SK-N-SH (cell line): ENCODE measurements at regions not wholly inside any gene's neighbourhood (a gene's known extent, or its start where the extent isn't known, plus 50 kb on each side); places are given as distances from the start of the nearest gene placed in this dataset.

Experiments
- CTCF ChIA-PET: fragments of 300-600, 350-600 bp; formaldehyde crosslinking; extraction: SDS; loops from one replicate; lab custom pipeline; 2021; lab: Yijun Ruan, JAX
- POLR2A ChIA-PET: fragments of 350-600 bp; sonication (Branson Sonifier 250); formaldehyde crosslinking; extraction: SDS; loops from one replicate; lab custom pipeline; 2020; ENCODE audit warnings: antibody characterized with exemption, inconsistent platforms; lab: Yijun Ruan, JAX
- DNase-seq: peaks from one replicate; pipeline ENCODE4 v3.0.0; 2012
- H2AFZ ChIP-seq: fragments of 200-600 bp; sonication (generic); 2 replicates; pipeline ENCODE4 v1.8.1; 2016; ENCODE audit warnings: antibody characterized with exemption, mild to moderate bottlenecking, low read depth
- H3F3A ChIP-seq: fragments of 200-600 bp; sonication (generic); replicated peaks from 2 replicates; pipeline ENCODE3; 2016; ENCODE audit warnings: antibody characterized with exemption, mild to moderate bottlenecking; ENCODE audit not compliant: insufficient read depth
- H3K27ac ChIP-seq, 2 experiments: fragments of 200-500 bp in 1 of 2; fragments of 200-600 bp in 1 of 2; sonication (Bioruptor generic) in 1 of 2; sonication (generic), shearing (Covaris generic) in 1 of 2; 2 replicates each; pipeline versions ENCODE4 v1.5.1 to v1.6.1; 2014 to 2016; ENCODE audit warnings: low read depth in 2 of 2, inconsistent platforms in 1 of 2, low read length in 1 of 2, mild to moderate bottlenecking in 1 of 2, mixed read lengths in 1 of 2
- H3K27me3 ChIP-seq: fragments of 200-600 bp; sonication (generic), shearing (Covaris generic); 2 replicates; pipeline ENCODE4 v1.6.1; 2016; ENCODE audit warnings: mixed run types; ENCODE audit not compliant: insufficient read depth
- H3K36me3 ChIP-seq, 2 experiments: fragments of 200-500 bp in 1 of 2; fragments of 200-600 bp in 1 of 2; sonication (Bioruptor generic) in 1 of 2; sonication (generic) in 1 of 2; replicated peaks in 1 of 2; 2 replicates each; pipeline versions ENCODE3 to v1.5.1; 2014 to 2016; ENCODE audit warnings: low read length in 1 of 2, mild to moderate bottlenecking in 1 of 2; ENCODE audit not compliant: insufficient read depth in 2 of 2, control insufficient read depth in 1 of 2
- H3K4me1 ChIP-seq, 2 experiments: fragments of 200-500 bp in 1 of 2; fragments of 200-600 bp in 1 of 2; sonication (Bioruptor generic) in 1 of 2; sonication (generic), shearing (Covaris generic) in 1 of 2; 2 replicates each; pipeline versions ENCODE4 v1.5.1 to v1.6.1; 2014 to 2016; ENCODE audit warnings: low read depth in 1 of 2, low read length in 1 of 2, mixed run types in 1 of 2; ENCODE audit not compliant: insufficient read depth in 2 of 2, control insufficient read depth in 1 of 2
- H3K4me2 ChIP-seq: fragments of 200-600 bp; sonication (generic), shearing (Covaris generic); 2 replicates; pipeline ENCODE4 v1.6.1; 2017; ENCODE audit warnings: mixed run types
- H3K4me3 ChIP-seq, 2 experiments: fragments of 200-500 bp in 1 of 2; fragments of 200-600 bp in 1 of 2; sonication (Bioruptor generic) in 1 of 2; sonication (generic), shearing (Covaris generic) in 1 of 2; 2 replicates each; pipeline versions ENCODE4 v1.5.1 to v1.8.1; 2014 to 2016; ENCODE audit warnings: low read depth in 2 of 2, inconsistent platforms in 1 of 2, low read length in 1 of 2, mild to moderate bottlenecking in 1 of 2, mixed read lengths in 1 of 2, moderate library complexity in 1 of 2
- H3K79me2 ChIP-seq: fragments of 200-600 bp; sonication (generic); 2 replicates; pipeline ENCODE4 v1.8.1; 2017; ENCODE audit warnings: mild to moderate bottlenecking; ENCODE audit not compliant: insufficient read depth
- H3K9ac ChIP-seq: fragments of 200-600 bp; sonication (generic); 2 replicates; pipeline ENCODE4 v1.6.1; 2017; ENCODE audit warnings: mixed run types
- H3K9me2 ChIP-seq: fragments of 200-600 bp; sonication (generic); 2 replicates; pipeline ENCODE4 v1.6.1; 2017; ENCODE audit warnings: mixed run types
- H3K9me3 ChIP-seq: fragments of 200-600 bp; sonication (generic); 2 replicates; pipeline ENCODE4 v1.6.1; 2017; ENCODE audit warnings: mixed run types, mild to moderate bottlenecking, moderate library complexity
- H4K20me1 ChIP-seq: fragments of 200-600 bp; sonication (generic); 2 replicates; pipeline ENCODE4 v1.6.1; 2017; ENCODE audit warnings: mild to moderate bottlenecking, mixed run types; ENCODE audit not compliant: insufficient read depth
- FOSL2 ChIP-seq: IDR thresholded peaks from 2 replicates; pipeline ENCODE4 v1.4.0; 2012; ENCODE audit warnings: low read depth, mild to moderate bottlenecking, moderate library complexity, borderline replicate concordance
- FOXJ3 ChIP-seq: sonication (generic); formaldehyde crosslinking; IDR thresholded peaks from 2 replicates; pipeline ENCODE4 v1.5.1; 2020; ENCODE audit warnings: mild to moderate bottlenecking, missing genetic modification reagents
- GABPA ChIP-seq: IDR thresholded peaks from 2 replicates; pipeline ENCODE4 v1.4.0; 2012; ENCODE audit warnings: low read depth, mild to moderate bottlenecking
- MEF2A ChIP-seq: IDR thresholded peaks from 2 replicates; pipeline ENCODE4 v1.4.0; 2012; ENCODE audit warnings: low read depth, borderline replicate concordance
- MXI1 ChIP-seq: IDR thresholded peaks from 2 replicates; pipeline ENCODE4 v1.6.1; 2012; ENCODE audit warnings: mild to moderate bottlenecking, low read depth, low read length, improper control_type of control experiment
- NFIC ChIP-seq: IDR thresholded peaks from 2 replicates; pipeline ENCODE4 v1.4.0; 2012; ENCODE audit warnings: borderline replicate concordance
- NRF1 ChIP-seq: IDR thresholded peaks from 2 replicates; pipeline ENCODE4 v1.6.1; 2012; ENCODE audit warnings: low read depth, mild to moderate bottlenecking, low read length
- RAD21 ChIP-seq: IDR thresholded peaks from 2 replicates; pipeline ENCODE4 v1.6.1; 2012; ENCODE audit warnings: mild to moderate bottlenecking, low read length
- RXRA ChIP-seq: IDR thresholded peaks from 2 replicates; pipeline ENCODE4 v1.4.0; 2012; ENCODE audit warnings: low read depth, mild to moderate bottlenecking, borderline replicate concordance
- SIN3A ChIP-seq: IDR thresholded peaks from 2 replicates; pipeline ENCODE4 v1.6.1; 2012; ENCODE audit warnings: low read depth, mild to moderate bottlenecking, low read length, moderate library complexity, borderline replicate concordance
- SMC3 ChIP-seq: IDR thresholded peaks from 2 replicates; pipeline ENCODE4 v1.6.1; 2012; ENCODE audit warnings: low read depth, low read length, improper control_type of control experiment
- TEAD4 ChIP-seq: IDR thresholded peaks from 2 replicates; pipeline ENCODE4 v1.4.0; 2012; ENCODE audit warnings: mild to moderate bottlenecking, borderline replicate concordance; ENCODE audit not compliant: insufficient read depth
- YY1 ChIP-seq: IDR thresholded peaks from 2 replicates; pipeline ENCODE4 v1.4.0; 2012; ENCODE audit warnings: low read depth, mild to moderate bottlenecking
- WGBS: methylation state at CpG from one replicate; pipeline ENCODE4 v1.1.6; 2017; ENCODE audit warnings: low lambda C conversion rate; 5-methylcytosine and 5-hydroxymethylcytosine counted together
- TF ChIP-seq, protein P1 (sequence below): IDR thresholded peaks from 2 replicates; pipeline ENCODE4 v1.6.1; 2012; ENCODE audit warnings: mild to moderate bottlenecking, low read depth, low read length, moderate library complexity

DNA sequence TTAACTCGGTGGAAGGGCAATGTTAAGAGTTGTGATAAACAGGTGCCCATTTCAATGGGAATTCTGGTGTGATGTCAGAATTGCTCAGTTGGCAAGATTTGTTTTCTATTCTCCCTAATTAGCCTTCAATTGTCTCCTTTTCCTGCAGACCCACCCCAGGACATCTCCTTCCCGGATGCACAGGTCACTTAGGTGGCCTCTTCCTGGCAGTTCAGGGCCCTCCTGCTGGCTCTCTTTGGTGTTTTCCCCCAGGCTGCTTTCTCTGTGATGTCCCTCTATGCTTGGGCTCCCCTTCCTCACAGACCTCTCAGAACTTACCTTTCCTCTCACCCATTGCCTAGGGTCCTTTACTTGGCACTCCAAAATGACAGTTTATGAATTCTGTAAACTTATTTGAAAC, 126.3 kb downstream of the GPAT3 start:
- TF ChIP-seq MXI1 = no peak
- no peak for TF ChIP-seq NRF1
- no peak for TF ChIP-seq SIN3A
- no peak for TF ChIP-seq SMC3
- TF ChIP-seq FOXJ3 (CRISPR knock-in tag) = no peak
- TF ChIP-seq YY1 = no peak
- TF ChIP-seq GABPA = no peak
- no peak for TF ChIP-seq RAD21
- no peak for TF ChIP-seq TEAD4
- TF ChIP-seq, all 33 proteins: peak for 0
- Histone ChIP-seq H2AFZ (no peak overlapping the region), H3K4me3 (no peak overlapping the region), H3K9me3 (no peaks in the 10 kb centered on the region), H4K20me1 (no peaks in the 10 kb centered on the region), H3K9me2 (no peaks in the 10 kb centered on the region), H3K9ac (no peak overlapping the region), H3K4me2 (no peak overlapping the region), H3K27me3 (peaks cover 12% of the 10 kb centered on the region; the same call in 1 of the 2 replicates), H3K27ac (no peak overlapping the region), H3K4me1 (no peaks in the 10 kb centered on the region), H3K79me2 (no peaks in the 10 kb centered on the region), H3F3A (no peaks in the 10 kb centered on the region), H3K36me3 (no peaks in the 10 kb centered on the region)
- WGBS = 9% methylated on average over 2 of the region's 2 CpGs
- no peak for DNase-seq
- ChIA-PET POLR2A (no interaction called here), CTCF (no interaction called here)

DNA sequence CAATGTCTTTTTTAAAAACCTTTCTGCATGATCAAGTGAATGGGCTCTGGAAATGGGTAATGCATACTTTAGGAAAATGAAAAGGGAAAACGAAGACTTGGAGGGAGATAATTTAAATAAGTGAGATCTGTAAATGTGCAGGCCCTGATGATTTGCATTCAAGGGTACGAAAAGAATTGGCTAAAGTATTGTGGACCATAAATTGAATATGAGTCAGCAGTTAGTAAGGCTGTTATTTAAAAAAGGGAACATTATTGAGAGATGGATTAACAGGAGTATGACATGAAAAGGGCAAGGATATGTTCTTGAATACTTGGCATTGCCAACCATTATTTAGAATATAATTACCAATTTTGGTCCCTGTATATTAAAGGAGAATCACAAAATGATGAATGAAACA, 125.5 kb downstream of the GPAT3 start:
- Histone ChIP-seq H3K27ac (no peak overlapping the region), H3K79me2 (no peaks in the 10 kb centered on the region)

More for the DNA sequence above, 125.5 kb downstream of the GPAT3 start:
- Histone ChIP-seq H3K9me2 (no peaks in the 10 kb centered on the region), H3K9me3 (no peaks in the 10 kb centered on the region), H4K20me1 (no peaks in the 10 kb centered on the region), H3K4me3 (no peak overlapping the region), H2AFZ (no peak overlapping the region), H3K27me3 (peaks cover 10% of the 10 kb centered on the region; the same call in 1 of the 2 replicates), H3K4me2 (no peak overlapping the region), H3K4me1 (no peaks in the 10 kb centered on the region), H3F3A (no peaks in the 10 kb centered on the region), H3K9ac (no peak overlapping the region), H3K36me3 (no peaks in the 10 kb centered on the region)
- ChIA-PET CTCF (no interaction called here), POLR2A (no interaction called here)
- DNase-seq = no peak
- TF ChIP-seq RXRA (no peak), NFIC (no peak), FOSL2 (no peak), MEF2A (no peak)
- TF ChIP-seq, protein P1, sequence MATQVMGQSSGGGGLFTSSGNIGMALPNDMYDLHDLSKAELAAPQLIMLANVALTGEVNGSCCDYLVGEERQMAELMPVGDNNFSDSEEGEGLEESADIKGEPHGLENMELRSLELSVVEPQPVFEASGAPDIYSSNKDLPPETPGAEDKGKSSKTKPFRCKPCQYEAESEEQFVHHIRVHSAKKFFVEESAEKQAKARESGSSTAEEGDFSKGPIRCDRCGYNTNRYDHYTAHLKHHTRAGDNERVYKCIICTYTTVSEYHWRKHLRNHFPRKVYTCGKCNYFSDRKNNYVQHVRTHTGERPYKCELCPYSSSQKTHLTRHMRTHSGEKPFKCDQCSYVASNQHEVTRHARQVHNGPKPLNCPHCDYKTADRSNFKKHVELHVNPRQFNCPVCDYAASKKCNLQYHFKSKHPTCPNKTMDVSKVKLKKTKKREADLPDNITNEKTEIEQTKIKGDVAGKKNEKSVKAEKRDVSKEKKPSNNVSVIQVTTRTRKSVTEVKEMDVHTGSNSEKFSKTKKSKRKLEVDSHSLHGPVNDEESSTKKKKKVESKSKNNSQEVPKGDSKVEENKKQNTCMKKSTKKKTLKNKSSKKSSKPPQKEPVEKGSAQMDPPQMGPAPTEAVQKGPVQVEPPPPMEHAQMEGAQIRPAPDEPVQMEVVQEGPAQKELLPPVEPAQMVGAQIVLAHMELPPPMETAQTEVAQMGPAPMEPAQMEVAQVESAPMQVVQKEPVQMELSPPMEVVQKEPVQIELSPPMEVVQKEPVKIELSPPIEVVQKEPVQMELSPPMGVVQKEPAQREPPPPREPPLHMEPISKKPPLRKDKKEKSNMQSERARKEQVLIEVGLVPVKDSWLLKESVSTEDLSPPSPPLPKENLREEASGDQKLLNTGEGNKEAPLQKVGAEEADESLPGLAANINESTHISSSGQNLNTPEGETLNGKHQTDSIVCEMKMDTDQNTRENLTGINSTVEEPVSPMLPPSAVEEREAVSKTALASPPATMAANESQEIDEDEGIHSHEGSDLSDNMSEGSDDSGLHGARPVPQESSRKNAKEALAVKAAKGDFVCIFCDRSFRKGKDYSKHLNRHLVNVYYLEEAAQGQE = no peak
- WGBS = 5% methylated on average over 2 of the region's 2 CpGs
